Esophagus muscularis mucosa (tissue), 4 donors: ENCODE measurements at regions not wholly inside any gene's neighbourhood (a gene's known extent, or its start where the extent isn't known, plus 50 kb on each side); places are given as distances from the start of the nearest gene placed in this dataset.

Experiments used
- DNase-seq: peaks from one replicate; pipeline ENCODE4 v3.0.0-alpha.2; 2017; ENCODE audit errors: extremely low spot score
- H3K27ac ChIP-seq, 4 donors: fragments of 200-600 bp; sonication (generic); replicated peaks in 1 of 4; 1 replicate in 3 of 4; 2 replicates in 1 of 4; pipeline ENCODE4 v1.5.1; 2016 to 2019; ENCODE audit warnings: mild to moderate bottlenecking in 1 of 4
- H3K27me3 ChIP-seq, 4 donors: fragments of 200-600 bp; sonication (generic); one replicate each; pipeline versions ENCODE4 v1.5.1 to v1.6.0; 2016 to 2019
- H3K36me3 ChIP-seq, 4 donors: fragments of 200-600 bp; sonication (generic); one replicate each; pipeline ENCODE4 v1.5.1; 2016 to 2019
- H3K4me1 ChIP-seq, 4 donors: fragments of 200-600 bp; sonication (generic); one replicate each; pipeline ENCODE4 v1.5.1; 2016 to 2019
- H3K4me3 ChIP-seq, 4 donors: fragments of 200-600 bp; sonication (generic); 1 replicate in 2 of 4; 2 replicates in 2 of 4; pipeline ENCODE4 v1.5.1; 2016 to 2019; ENCODE audit warnings: mild to moderate bottlenecking in 4 of 4, moderate library complexity in 1 of 4
- H3K9me3 ChIP-seq, 4 donors: fragments of 200-600 bp; sonication (generic); 1 replicate in 3 of 4; 2 replicates in 1 of 4; pipeline ENCODE4 v1.5.1; 2016 to 2019
- CTCF ChIP-seq, 3 experiments: fragments of 200-600 bp in 2 of 3; fragments of 450-650 bp in 1 of 3; sonication (generic) in 2 of 3; IDR thresholded peaks; one replicate each; pipeline ENCODE4 v1.5.1; 2017 to 2019; ENCODE audit warnings: antibody characterized with exemption in 3 of 3, mild to moderate bottlenecking in 2 of 3, moderate library complexity in 1 of 3
- EP300 ChIP-seq: sonication (generic); formaldehyde crosslinking; IDR thresholded peaks from one replicate; pipeline ENCODE4 v1.6.1; 2017; ENCODE audit warnings: antibody characterized with exemption
- POLR2A ChIP-seq: fragments of 450-650 bp; IDR thresholded peaks from one replicate; pipeline ENCODE4 v1.6.1; 2017; ENCODE audit warnings: antibody characterized with exemption, moderate library complexity, mild to moderate bottlenecking, low read depth
- POLR2AphosphoS5 ChIP-seq, 2 donors: sonication (generic); formaldehyde crosslinking; IDR thresholded peaks; one replicate each; pipeline ENCODE4 v1.6.1; 2017; ENCODE audit warnings: antibody characterized with exemption in 2 of 2
- WGBS: methylation state at CpG from one replicate; pipeline ENCODE4 v1.1.5; 2018; 5-methylcytosine and 5-hydroxymethylcytosine counted together
- intact Hi-C: fragments of 100-400 bp; cut with DNase I; formaldehyde crosslinking; loops from one replicate; pipeline ENCODE4 v1.15.1; 2023

- no peak overlapping the region for H3K4me3 ChIP-seq
- TF ChIP-seq EP300 (no peak), POLR2A (no peak), POLR2AphosphoS5 (IDR thresholded peaks at IDR 0.05) (no peak), CTCF (IDR thresholded peaks at IDR 0.05) (no peak)
- peaks cover 0 to 11% (median 3%) of the 10 kb centered on the region in 4 donors for H3K4me1 ChIP-seq
- intact Hi-C loops = no loop called here
- no peaks in the 10 kb centered on the region for H3K27me3 ChIP-seq
- no peaks in the 10 kb centered on the region for H3K36me3 ChIP-seq
- DNase-seq = no peak
- H3K27ac ChIP-seq = no peak overlapping the region
- 73% methylated on average over 9 of the region's 9 CpGs for WGBS
- no peaks in the 10 kb centered on the region for H3K9me3 ChIP-seq
These were observed 1414.7 kb upstream of the CELF2 start for GRCh38 chr10:9602998-9603397.

GRCh38 chr10:9603972-9604371 is 1413.7 kb upstream of the CELF2 start:
- no peak for TF ChIP-seq CTCF (IDR thresholded peaks at IDR 0.05)
- TF ChIP-seq EP300 = no peak
- no peak for TF ChIP-seq POLR2AphosphoS5 (IDR thresholded peaks at IDR 0.05)
- no peak for TF ChIP-seq POLR2A
- intact Hi-C loops = no loop called here
- Histone ChIP-seq H3K36me3 (no peaks in the 10 kb centered on the region), H3K4me3 (no peak overlapping the region), H3K9me3 (no peaks in the 10 kb centered on the region), H3K27me3 (no peaks in the 10 kb centered on the region), H3K4me1 (peaks cover 0 to 13% (median 2%) of the 10 kb centered on the region in 4 donors), H3K27ac (no peak overlapping the region)
- no peak for DNase-seq
- 87% methylated on average over 2 of the region's 2 CpGs for WGBS

GRCh38 chr10:9605231-9605630 is 1412.4 kb upstream of the CELF2 start:
- Histone ChIP-seq H3K4me1 (peaks cover 0 to 14% (median 2%) of the 10 kb centered on the region in 4 donors), H3K36me3 (no peaks in the 10 kb centered on the region), H3K4me3 (no peak overlapping the region), H3K27me3 (no peaks in the 10 kb centered on the region), H3K9me3 (no peaks in the 10 kb centered on the region), H3K27ac (peak overlapping the region in 1 of 4 donors; percentile 31)
- intact Hi-C loops = no loop called here
- DNase-seq = no peak
- WGBS = 75% methylated on average over 2 of the region's 2 CpGs
- TF ChIP-seq POLR2AphosphoS5 (IDR thresholded peaks at IDR 0.05) = peak in 1 of 2 donors; percentile 14
- no peak for TF ChIP-seq EP300
- no peak for TF ChIP-seq POLR2A

- DNase-seq = no peak
- Histone ChIP-seq H3K4me3 (no peak overlapping the region), H3K27me3 (no peaks in the 10 kb centered on the region), H3K27ac (no peak overlapping the region), H3K4me1 (peaks cover 0 to 20% (median 4%) of the 10 kb centered on the region in 4 donors), H3K36me3 (no peaks in the 10 kb centered on the region), H3K9me3 (no peaks in the 10 kb centered on the region)
- TF ChIP-seq EP300 (no peak), POLR2AphosphoS5 (IDR thresholded peaks at IDR 0.05) (no peak), POLR2A (no peak), CTCF (IDR thresholded peaks at IDR 0.05) (peak; percentile 33 to 53 (median 40))
- intact Hi-C loops = no loop called here
These were observed 1409.1 kb upstream of the CELF2 start for GRCh38 chr10:9608602-9609001.

GRCh38 chr10:9613338-9614075 is 1404.2 kb upstream of the CELF2 start:
- H3K27me3 ChIP-seq = no peaks in the 10 kb centered on the region
- no peak for DNase-seq
- no peaks in the 10 kb centered on the region for H3K36me3 ChIP-seq
- WGBS = 61% methylated on average over 8 of the region's 8 CpGs
- TF ChIP-seq POLR2A (no peak), EP300 (no peak), POLR2AphosphoS5 (IDR thresholded peaks at IDR 0.05) (no peak), CTCF (IDR thresholded peaks at IDR 0.05) (no peak)
- intact Hi-C loops = no loop called here
- no peak overlapping the region for H3K27ac ChIP-seq
- no peaks in the 10 kb centered on the region for H3K9me3 ChIP-seq
- H3K4me1 ChIP-seq = peaks cover 0 to 14% (median 5%) of the 10 kb centered on the region in 4 donors
- H3K4me3 ChIP-seq = no peak overlapping the region
